IPS-18c (cell line): ENCODE measurements at regions not wholly inside any gene's neighbourhood (a gene's known extent, or its start where the extent isn't known, plus 50 kb on each side); places are given as distances from the start of the nearest gene placed in this dataset.

Source experiments
- H3K4me3 ChIP-seq: 2 replicates; pipeline ENCODE4 v1.7.0; 2013; ENCODE audit warnings: low read depth, mild to moderate bottlenecking, low read length, moderate library complexity; ENCODE audit not compliant: insufficient read depth
- H3K9me3 ChIP-seq: one replicate; pipeline ENCODE4 v1.6.1; 2013; ENCODE audit warnings: mild to moderate bottlenecking, low read length, moderate library complexity; ENCODE audit not compliant: control insufficient read depth, insufficient read depth

DNA sequence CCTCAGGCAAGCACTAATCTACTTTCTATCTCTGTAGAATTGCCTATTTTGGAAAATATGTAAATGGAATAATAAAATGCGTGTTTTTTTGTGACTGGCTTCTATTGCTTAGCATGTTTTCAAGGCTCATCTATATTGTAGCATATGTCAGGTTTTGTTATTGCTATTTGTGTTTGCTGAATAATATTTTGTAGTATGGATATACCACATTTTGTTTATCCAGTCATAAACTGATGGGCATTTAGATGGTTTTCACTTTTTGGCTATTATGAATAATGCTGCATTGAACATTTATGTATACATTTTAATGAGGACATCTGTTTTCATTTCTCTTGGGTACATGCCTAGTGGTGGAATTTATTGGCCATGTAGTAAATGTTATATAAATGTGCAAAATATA is 183.3 kb upstream of the ZP4 start:
- Histone ChIP-seq H3K9me3 (no peaks in the 10 kb centered on the region), H3K4me3 (no peak overlapping the region)

DNA sequence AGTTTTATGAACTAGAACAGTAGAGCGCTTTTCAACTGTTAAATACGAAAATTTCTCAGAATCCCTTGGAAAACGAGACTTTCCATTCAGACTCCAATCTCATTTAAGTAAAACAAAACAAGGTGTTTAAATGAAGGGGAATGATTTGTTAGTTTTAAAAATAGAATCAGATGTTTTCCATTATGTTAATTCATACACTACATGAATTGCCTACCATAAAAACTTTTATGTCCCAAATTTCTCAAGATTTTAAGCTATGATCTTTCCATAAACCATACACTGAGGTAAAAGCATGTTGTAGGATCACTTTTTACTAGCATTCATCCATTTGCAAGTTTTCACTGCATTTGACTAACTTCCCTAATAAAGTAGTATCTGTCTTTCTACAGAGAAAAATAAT is 180.3 kb upstream of the ZP4 start:
- no peaks in the 10 kb centered on the region for H3K9me3 ChIP-seq

DNA sequence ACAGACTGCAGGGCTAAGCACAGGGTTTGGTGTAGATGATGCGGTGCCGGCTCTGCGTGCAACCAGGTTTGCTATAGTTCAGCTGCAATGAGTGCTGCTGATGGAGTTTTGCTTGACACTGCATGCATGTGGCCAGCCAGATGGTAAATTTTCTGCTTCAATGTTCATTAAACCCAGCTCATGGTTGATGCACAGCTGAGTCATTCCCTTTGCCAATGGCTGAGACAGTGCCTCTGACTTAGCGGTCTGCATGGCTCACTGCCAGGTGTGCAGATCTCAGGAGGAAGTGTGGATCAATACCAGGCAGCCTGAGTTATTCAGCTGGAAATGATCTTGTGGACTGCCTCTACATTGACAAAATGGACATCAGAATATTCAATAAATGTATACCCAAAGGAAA is 172.7 kb upstream of the ZP4 start:
- Histone ChIP-seq H3K4me3 (no peak overlapping the region), H3K9me3 (peaks cover 6% of the 10 kb centered on the region)

More for the DNA sequence above, 180.3 kb upstream of the ZP4 start:
- H3K4me3 ChIP-seq: no peak overlapping the region

DNA sequence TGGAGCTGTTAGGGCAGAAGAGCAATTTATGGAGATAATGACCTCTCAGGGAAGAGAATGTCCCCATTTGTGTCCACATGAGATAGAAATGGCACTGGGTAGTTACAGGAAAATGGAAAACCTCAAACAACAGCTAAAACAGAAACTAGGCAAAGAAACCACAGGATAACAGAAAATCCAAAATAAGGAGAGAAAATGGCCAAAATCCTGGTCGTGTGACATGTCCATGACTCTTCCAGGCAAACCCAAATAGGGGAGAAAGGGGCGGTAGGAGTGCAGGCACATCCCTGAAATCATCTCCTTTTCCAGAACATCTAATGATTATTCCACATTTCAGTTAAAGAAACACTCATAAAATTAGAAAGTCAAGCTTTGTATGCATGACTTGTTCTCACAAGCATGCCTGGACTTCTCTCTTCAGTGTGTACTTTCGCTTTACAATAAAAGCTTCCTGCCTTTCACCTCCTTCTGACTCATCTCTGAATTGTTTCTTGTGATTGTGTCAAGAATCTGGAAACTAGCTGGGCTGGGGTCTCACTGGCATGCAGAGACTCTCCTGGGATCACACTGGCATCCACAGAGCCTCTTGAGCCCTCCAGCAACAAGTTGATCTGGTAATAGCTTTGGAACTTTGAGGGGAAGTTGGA is 171.4 kb upstream of the ZP4 start:
- Histone ChIP-seq H3K4me3 (no peak overlapping the region), H3K9me3 (peaks cover 9% of the 10 kb centered on the region)

DNA sequence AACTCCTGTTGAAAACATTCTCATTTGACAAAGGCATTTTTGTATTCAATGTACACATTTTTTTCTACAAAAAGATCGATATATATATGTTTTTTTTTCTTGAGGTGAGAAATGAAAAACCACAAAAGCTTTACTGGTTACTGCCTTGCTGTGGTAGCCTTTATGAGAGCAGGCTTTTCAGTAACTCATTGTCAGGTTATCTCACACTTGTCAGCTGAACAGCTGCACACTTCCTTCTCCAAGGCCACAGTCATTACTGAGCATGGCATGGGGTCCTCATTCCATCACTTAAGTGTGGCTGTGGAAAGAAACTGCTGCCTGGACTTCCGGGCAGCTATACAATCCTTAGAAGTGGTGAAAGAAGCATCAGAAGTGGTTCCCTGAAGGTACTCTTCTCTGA is 169.3 kb upstream of the ZP4 start:
- Histone ChIP-seq H3K9me3 (peaks cover 9% of the 10 kb centered on the region), H3K4me3 (no peak overlapping the region)

DNA sequence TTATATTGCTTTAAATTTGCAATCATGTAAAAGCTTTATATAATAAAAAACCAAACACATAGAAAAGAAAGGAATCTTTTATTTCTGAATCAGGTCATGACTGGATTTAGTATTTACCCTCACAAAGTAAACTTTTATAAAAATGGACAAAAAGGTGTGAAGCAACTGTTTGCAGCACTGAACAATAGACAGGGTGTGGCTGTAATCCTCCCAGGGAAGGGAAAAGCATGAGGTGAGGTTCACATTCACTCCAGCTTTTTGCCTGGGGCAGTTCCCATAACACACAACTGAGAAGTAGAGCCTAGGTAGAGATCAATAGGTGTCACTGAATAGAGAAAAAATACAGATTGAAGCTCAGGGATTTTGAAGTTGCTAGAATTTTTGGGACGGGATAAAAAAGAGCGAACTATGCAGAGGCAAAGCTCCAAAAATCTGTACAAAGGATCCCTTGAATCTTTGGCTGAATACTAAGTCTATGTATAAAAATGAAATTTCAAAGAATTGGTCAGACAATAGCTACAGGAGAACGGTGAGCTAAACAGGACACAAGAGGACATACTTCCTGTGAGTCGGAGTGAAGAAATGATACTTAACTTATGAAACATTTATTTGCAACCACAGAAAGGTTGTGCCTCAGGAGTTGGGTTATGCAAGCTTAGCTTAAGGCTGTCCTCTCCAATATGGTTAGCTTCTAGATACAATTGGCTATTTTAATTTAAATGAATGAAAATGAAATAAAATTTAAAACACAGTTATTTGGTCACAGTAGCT is 162.0 kb upstream of the ZP4 start:
- H3K4me3 ChIP-seq: no peak overlapping the region
- peaks cover 3% of the 10 kb centered on the region for H3K9me3 ChIP-seq

DNA sequence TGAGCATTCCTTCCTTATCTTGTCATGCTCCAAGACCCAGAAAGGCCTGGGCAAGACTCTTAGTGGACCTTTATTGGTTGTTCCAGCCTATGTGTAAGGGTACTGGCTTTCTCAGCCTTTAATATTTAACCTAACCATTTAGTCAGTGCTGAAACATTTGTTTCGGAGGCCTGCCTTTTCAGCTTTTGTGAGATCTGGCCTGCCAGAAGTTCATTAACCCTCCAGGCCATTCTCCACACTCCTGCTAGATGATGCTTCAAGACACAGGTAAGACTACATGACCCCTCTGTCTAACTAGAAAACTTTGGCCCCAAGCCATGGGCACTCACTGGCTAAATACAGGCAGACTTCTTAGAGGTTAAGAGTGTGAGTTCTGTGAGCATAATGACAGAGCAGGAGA is 138.4 kb upstream of the ZP4 start:
- H3K9me3 ChIP-seq: no peaks in the 10 kb centered on the region
- no peak overlapping the region for H3K4me3 ChIP-seq

DNA sequence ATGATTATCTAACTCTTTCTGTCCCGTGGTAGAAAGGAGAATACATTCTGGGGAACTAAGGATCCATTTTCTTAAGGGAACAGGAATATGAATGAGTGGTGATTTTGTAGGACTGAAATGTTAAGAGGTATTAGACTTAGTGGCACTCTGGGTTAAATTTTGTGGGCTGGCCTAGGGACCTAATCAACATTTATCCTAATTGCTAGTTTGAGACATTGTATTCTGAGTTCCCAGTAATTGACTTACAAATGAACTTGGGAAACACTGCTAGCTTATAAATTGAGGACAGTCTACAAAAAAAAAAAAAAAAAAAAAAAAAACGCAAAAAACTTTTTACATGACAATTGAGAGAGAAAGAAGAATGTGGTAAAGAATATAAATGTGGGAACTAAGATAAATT is 136.6 kb upstream of the ZP4 start:
- no peaks in the 10 kb centered on the region for H3K9me3 ChIP-seq
- H3K4me3 ChIP-seq: no peak overlapping the region

DNA sequence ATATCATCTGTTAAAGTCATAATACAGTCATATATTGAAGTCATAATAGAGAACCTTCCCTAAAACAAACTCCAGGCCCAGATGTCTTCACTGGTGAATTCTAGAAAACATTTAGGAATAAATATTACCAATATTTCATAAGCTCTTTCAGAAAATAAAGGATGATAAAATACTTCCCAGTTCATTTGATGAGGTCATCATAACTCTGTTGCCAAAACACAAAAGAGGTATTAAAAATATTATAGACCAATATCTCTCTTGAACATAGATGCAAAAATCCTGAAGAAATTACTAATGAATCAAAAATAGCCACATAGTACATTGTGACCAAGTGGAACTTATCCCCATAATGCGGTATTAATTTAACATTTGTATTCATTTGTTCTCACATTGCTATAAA is 132.4 kb upstream of the ZP4 start:
- Histone ChIP-seq H3K9me3 (no peaks in the 10 kb centered on the region), H3K4me3 (no peak overlapping the region)

DNA sequence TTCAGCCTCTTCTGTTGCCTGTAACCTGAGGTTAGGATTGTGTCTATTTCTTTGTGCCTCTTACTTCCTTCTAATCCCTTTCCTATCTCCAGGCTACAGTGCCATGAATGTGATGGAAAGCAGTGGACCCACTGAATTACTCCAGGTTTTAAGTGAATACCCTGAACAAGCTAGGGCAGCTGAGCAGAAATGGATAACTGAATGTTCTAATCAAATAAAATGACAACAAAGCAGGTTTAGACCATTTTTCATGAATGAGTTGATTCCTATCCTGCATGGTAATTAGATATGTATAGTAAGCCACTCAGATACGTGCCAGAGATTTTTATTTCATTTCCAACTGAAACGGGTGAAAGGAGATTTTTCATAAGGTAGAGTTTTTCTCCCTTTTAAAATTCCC is 127.5 kb upstream of the ZP4 start:
- Histone ChIP-seq H3K4me3 (no peak overlapping the region), H3K9me3 (no peaks in the 10 kb centered on the region)

DNA sequence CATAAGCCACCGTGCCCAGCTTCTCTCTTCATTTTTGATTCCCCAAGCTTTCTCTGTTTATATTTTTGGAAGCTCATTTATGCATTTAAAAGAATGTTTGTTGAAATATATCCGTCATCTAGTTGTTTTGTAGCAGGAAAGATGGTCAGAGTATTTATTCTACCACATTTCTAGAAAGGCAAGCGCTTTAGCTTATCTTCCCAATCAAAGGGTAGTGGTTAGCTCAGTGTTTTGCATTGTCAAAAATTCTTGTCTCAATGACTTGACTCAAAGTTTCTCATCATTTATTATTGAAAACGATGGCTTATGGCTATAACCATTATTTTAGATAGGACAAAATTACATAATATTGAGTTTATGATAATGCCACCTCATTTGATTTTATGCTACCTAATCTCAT is 116.1 kb upstream of the ZP4 start:
- H3K4me3 ChIP-seq: no peak overlapping the region
- no peaks in the 10 kb centered on the region for H3K9me3 ChIP-seq

DNA sequence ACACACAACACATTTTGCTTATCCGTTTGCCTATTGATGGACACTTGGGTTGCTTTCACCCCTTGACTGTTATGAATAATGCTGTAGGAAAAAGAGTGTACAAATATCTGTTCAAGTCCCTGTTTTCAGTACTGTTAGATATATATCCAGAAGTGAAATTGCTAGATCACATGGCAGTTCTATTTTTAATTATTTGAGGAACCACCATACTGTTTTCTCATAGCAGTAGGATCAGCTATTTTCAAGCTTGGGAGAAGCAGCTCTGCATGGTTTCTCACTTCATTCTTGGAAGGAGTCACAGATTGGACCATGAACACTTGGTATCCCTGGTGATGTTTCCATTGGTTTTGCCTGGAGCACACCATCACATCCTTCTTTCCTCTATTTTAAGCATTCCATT is 114.4 kb upstream of the ZP4 start:
- no peaks in the 10 kb centered on the region for H3K9me3 ChIP-seq
- H3K4me3 ChIP-seq: no peak overlapping the region

DNA sequence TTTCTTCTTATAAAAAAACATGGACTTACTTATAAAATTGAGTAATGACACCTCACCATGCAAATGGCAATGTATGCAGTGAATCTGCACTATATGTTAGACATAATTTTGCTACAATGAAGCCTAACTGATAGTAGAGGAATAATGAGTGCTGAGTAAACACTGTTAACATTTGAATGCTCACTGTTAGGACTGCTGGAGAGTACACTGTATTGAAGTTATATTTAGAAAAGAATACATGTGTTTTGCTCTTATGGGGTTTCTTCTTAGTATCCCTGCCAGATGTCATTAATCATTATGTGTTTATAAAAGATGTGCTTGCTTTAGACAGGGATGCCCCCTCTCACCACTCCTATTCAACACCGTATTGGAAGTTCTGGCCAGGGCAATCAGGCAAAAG is 111.1 kb upstream of the ZP4 start:
- Histone ChIP-seq H3K4me3 (no peak overlapping the region), H3K9me3 (no peaks in the 10 kb centered on the region)

DNA sequence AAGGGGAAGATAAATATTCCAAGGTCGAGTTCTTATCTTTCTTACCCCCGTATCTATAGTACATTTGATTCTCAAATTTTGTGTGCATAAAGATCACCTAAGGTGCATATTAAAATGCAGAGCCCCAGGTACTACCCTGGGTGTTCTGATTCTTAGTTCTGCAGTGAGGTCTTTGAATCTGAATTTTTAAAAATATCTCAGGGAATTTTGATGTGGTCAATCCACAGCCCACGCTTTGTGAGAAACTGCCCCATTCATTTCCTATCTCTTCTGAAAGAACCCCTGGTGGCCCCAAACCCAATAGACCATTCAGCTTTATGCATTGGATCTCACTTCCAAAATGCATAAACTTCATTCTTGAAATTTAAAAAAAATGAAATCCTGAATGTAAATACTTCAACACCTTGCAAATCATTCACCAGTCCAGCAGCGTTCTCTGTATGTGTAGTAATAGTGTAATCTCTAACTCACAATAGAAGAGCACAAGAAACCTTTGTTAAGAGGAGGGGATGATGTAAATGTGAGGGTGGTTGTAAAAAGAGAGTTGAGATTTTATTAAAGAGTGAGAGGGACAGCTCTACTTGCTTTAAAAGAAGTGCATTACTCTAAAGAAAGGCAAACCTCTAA is 108.8 kb upstream of the ZP4 start:
- Histone ChIP-seq H3K9me3 (no peaks in the 10 kb centered on the region), H3K4me3 (no peak overlapping the region)

DNA sequence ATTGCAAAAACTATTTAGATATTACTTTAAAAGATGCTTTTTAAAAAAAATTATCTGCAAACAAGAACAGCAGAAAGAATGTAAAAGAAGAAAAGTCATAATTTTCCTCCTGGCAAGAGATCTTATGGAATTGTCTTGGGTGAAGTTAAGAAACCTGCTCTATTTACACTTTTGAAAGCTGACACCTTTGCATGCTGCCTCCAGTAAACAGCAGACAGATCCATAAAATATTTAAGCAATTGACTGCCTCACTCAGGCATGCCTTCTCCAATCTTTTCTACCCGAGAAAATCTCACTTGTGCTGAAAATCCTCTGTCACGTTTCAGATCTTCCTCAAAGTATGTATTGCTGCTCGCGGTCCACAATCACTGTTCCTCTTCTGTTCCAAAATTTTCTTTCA is 107.9 kb upstream of the ZP4 start:
- Histone ChIP-seq H3K4me3 (no peak overlapping the region), H3K9me3 (no peaks in the 10 kb centered on the region)

DNA sequence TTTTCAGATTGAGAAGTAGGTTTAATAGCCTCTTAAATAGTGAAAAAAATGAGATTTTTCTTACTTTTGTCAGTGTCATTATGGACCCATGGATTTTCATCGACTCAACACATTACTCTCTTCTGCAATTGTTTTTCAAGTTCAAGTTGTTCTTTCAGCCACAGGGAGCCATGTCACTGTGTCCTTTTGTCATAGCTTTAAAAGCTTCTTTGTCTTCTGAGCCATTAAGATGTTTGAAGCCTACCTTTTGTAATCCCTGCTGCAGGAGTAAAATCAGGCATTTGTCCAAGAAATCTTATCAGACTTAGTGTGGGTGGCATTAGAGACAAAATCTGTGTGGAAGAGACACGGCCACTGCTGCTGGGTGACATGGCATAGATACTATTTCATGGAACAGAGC is 92.8 kb upstream of the ZP4 start:
- Histone ChIP-seq H3K9me3 (no peaks in the 10 kb centered on the region), H3K4me3 (no peak overlapping the region)

DNA sequence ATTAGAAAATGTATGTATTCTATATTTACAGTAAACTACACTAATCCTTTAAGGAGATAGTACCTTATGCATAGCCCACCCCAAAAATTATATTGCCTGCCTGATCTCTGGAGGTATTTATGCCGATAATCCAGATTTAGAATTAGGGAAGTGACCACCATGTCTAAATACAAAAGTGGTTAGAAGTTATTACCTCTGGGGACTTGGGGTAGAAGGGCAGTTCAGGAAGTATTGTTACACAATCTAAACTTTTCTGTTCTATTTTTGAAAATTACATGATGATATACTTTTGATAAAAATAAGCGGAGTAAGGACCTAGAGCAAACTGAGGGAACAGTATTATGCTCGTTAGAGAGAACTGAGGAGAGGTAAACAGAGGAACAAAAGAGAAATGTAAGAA is 90.5 kb upstream of the ZP4 start:
- Histone ChIP-seq H3K9me3 (no peaks in the 10 kb centered on the region), H3K4me3 (no peak overlapping the region)

DNA sequence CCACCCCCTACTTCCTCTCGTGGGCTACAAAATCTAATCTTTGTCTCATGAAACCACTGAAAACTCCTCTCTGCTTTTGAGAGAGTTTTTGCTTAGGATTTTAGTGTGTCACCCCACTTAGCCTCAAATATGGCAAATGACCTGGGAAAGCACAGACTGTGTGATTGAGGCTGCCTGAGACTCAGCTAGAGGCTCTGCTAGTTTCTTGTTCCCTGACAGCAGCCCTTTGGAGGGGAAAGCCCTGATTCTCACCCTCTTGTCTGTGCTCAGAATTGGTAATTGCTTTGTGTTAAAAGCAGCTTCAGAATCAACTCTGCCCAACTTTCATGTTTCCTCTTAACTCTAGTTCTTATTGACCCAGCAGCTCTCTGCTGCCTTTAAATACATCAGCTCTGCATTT is 85.6 kb upstream of the ZP4 start:
- no peak overlapping the region for H3K4me3 ChIP-seq
- H3K9me3 ChIP-seq: no peaks in the 10 kb centered on the region
